NCI-H524 treated with DMSO at 0.1 percent for 48 hours (cell line): ENCODE measurements at regions not wholly inside any gene's neighbourhood (a gene's known extent, or its start where the extent isn't known, plus 50 kb on each side); places are given as distances from the start of the nearest gene placed in this dataset.

Experiments
- DNase-seq: peaks from one replicate; lab custom pipeline; 2025; lab: John Stamatoyannopoulos, UW

GRCh38 chr3:184508938-184509337, 52.6 kb upstream of the EPHB3 start:
- no peak for DNase-seq

GRCh38 chr3:184511741-184512140, 49.8 kb upstream of the EPHB3 start:
- no peak for DNase-seq
